CD4-positive, alpha-beta T cell treated with Interleukin-12 subunit alpha and Interleukin-12 subunit beta, for 1 hour (primary cell): ENCODE measurements at regions not wholly inside any gene's neighbourhood (a gene's known extent, or its start where the extent isn't known, plus 50 kb on each side); places are given as distances from the start of the nearest gene placed in this dataset.

ENCODE experiments used
- DNase-seq: peaks from one replicate; pipeline ENCODE4 v3.0.0-alpha.2; 2020

GRCh38 chr4:38343608-38344007 is 320.4 kb upstream of the KLF3 start:
- no peak for DNase-seq

- no peak for DNase-seq
Measured at GRCh38 chr4:38344929-38345328, 319.1 kb upstream of the KLF3 start.

- no peak for DNase-seq
Measured at GRCh38 chr4:38347251-38347650, 316.7 kb upstream of the KLF3 start.

- DNase-seq, result no peak
Measured at GRCh38 chr4:38354421-38354820, 309.6 kb upstream of the KLF3 start.

- no peak for DNase-seq
Measured at GRCh38 chr4:38354872-38355271, 309.1 kb upstream of the KLF3 start.

- no peak for DNase-seq
Measured at GRCh38 chr4:38356686-38357085, 307.3 kb upstream of the KLF3 start.

- no peak for DNase-seq
Measured at GRCh38 chr4:38357546-38357945, 306.5 kb upstream of the KLF3 start.

- DNase-seq, result no peak
Measured at GRCh38 chr4:38359113-38359512, 304.9 kb upstream of the KLF3 start.

GRCh38 chr4:38360201-38360600 is 303.8 kb upstream of the KLF3 start:
- DNase-seq, result no peak

- DNase-seq, result no peak
Measured at GRCh38 chr4:38364383-38364963, 299.5 kb upstream of the KLF3 start.

GRCh38 chr4:38365261-38365660 is 298.7 kb upstream of the KLF3 start:
- DNase-seq, result no peak

- no peak for DNase-seq
Measured at GRCh38 chr4:38365748-38366310, 298.2 kb upstream of the KLF3 start.

GRCh38 chr4:38366456-38366855 is 297.5 kb upstream of the KLF3 start:
- DNase-seq, result no peak

GRCh38 chr4:38366997-38367396 is 297.0 kb upstream of the KLF3 start:
- DNase-seq, result no peak

GRCh38 chr4:38367642-38368174 is 296.3 kb upstream of the KLF3 start:
- no peak for DNase-seq

GRCh38 chr4:38368613-38369012 is 295.4 kb upstream of the KLF3 start:
- DNase-seq, result no peak

- DNase-seq, result no peak
Measured at GRCh38 chr4:38371391-38371851, 292.6 kb upstream of the KLF3 start.

GRCh38 chr4:38373375-38373774 is 290.6 kb upstream of the KLF3 start:
- DNase-seq, result no peak

- no peak for DNase-seq
Measured at GRCh38 chr4:38377195-38377594, 286.8 kb upstream of the KLF3 start.

GRCh38 chr4:38378478-38378877 is 285.5 kb upstream of the KLF3 start:
- no peak for DNase-seq

- DNase-seq, result no peak
Measured at GRCh38 chr4:38381788-38382187, 282.2 kb upstream of the KLF3 start.

- DNase-seq, result no peak
Measured at GRCh38 chr4:38382520-38382919, 281.5 kb upstream of the KLF3 start.

- no peak for DNase-seq
Measured at GRCh38 chr4:38383646-38384121, 280.3 kb upstream of the KLF3 start.

GRCh38 chr4:38385093-38386004 is 278.6 kb upstream of the KLF3 start:
- no peak for DNase-seq
